Lung (tissue), 11 donors: ENCODE measurements at regions not wholly inside any gene's neighbourhood (a gene's known extent, or its start where the extent isn't known, plus 50 kb on each side); places are given as distances from the start of the nearest gene placed in this dataset.

Experiments used
- ATAC-seq: fragments of 200-7000 bp; cut with Tn5 transposase; one replicate; pipeline ENCODE4 v1.9.1; 2020; ENCODE audit warnings: moderate number of reproducible peaks; ENCODE audit not compliant: insufficient read depth, low FRiP score
- DNase-seq, 3 donors: peaks; one replicate each; pipeline ENCODE4 v3.0.0-alpha.2; 2013 to 2017
- H3K27ac ChIP-seq, 2 donors: one replicate each; pipeline ENCODE4 v1.5.1; 2013; ENCODE audit warnings: mild to moderate bottlenecking in 2 of 2, moderate library complexity in 2 of 2, control low read depth in 1 of 2, inconsistent platforms in 1 of 2, low read depth in 1 of 2, low read length in 1 of 2
- H3K27me3 ChIP-seq, 3 donors: one replicate each; pipeline ENCODE4 v1.5.1; 2013; ENCODE audit warnings: low read length in 2 of 3; ENCODE audit not compliant: control insufficient read depth in 3 of 3, insufficient read depth in 3 of 3
- H3K36me3 ChIP-seq, 4 donors: one replicate each; pipeline ENCODE4 v1.5.1; 2013; ENCODE audit warnings: low read length in 4 of 4, mild to moderate bottlenecking in 1 of 4, moderate library complexity in 1 of 4; ENCODE audit not compliant: control insufficient read depth in 4 of 4, insufficient read depth in 4 of 4
- H3K4me1 ChIP-seq, 5 donors: one replicate each; pipeline ENCODE4 v1.5.1; 2013; ENCODE audit warnings: low read length in 5 of 5, mild to moderate bottlenecking in 2 of 5, moderate library complexity in 1 of 5; ENCODE audit not compliant: control insufficient read depth in 5 of 5, insufficient read depth in 5 of 5
- H3K4me3 ChIP-seq: one replicate; pipeline ENCODE4 v1.5.1; 2013; ENCODE audit warnings: mild to moderate bottlenecking, control low read depth, moderate library complexity
- H3K9ac ChIP-seq, 2 donors: one replicate each; pipeline ENCODE4 v1.5.1; 2013; ENCODE audit warnings: low read length in 2 of 2, control low read depth in 1 of 2; ENCODE audit not compliant: insufficient read depth in 1 of 2
- H3K9me3 ChIP-seq, 4 donors: one replicate each; pipeline ENCODE4 v1.5.1; 2013; ENCODE audit warnings: low read length in 3 of 4, mild to moderate bottlenecking in 1 of 4, moderate library complexity in 1 of 4; ENCODE audit not compliant: control insufficient read depth in 4 of 4, insufficient read depth in 3 of 4
- WGBS, 2 donors: extraction: QIAGEN DNeasy Blood & Tissue Kit; methylation state at CpG; one replicate each; pipeline ENCODE4 v1.1.7; 2013; 5-methylcytosine and 5-hydroxymethylcytosine counted together
- TF ChIP-seq, protein P1 (sequence below): IDR thresholded peaks from 2 replicates; pipeline ENCODE4 v1.5.1; 2012; ENCODE audit warnings: mild to moderate bottlenecking; ENCODE audit errors: control extremely low read depth, extremely low read depth
- donor health status: control.
- donor health status: control.
- donor health status: Bipolar disorder and iron deficiency.
- donor health status: healthy.
- donor health status: DM: yes; HTN: yes; CAD: no.

DNA sequence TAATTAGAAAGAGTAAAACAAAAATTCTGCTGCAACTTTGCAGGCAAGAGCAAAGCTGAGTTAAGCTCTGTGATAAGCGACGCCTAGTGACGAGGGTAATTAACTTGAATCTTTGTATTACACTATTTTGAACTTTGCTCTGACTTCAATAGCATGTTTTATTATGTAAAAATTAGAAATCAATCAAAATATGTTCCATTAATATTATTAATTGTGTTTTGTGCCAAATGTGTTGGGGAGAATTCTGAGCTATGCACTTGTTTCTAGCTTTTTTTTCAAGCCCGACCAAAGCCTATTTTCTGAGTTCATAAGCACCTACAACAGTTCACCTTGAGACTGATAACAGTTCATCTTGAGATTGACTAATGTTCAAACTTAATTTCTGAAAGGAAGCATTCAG lies 90.1 kb upstream of the PDE3A start:
- WGBS, 2 donors = 89 to 97% methylated on average over 4 of the region's 4 CpGs
- TF ChIP-seq, protein P1, sequence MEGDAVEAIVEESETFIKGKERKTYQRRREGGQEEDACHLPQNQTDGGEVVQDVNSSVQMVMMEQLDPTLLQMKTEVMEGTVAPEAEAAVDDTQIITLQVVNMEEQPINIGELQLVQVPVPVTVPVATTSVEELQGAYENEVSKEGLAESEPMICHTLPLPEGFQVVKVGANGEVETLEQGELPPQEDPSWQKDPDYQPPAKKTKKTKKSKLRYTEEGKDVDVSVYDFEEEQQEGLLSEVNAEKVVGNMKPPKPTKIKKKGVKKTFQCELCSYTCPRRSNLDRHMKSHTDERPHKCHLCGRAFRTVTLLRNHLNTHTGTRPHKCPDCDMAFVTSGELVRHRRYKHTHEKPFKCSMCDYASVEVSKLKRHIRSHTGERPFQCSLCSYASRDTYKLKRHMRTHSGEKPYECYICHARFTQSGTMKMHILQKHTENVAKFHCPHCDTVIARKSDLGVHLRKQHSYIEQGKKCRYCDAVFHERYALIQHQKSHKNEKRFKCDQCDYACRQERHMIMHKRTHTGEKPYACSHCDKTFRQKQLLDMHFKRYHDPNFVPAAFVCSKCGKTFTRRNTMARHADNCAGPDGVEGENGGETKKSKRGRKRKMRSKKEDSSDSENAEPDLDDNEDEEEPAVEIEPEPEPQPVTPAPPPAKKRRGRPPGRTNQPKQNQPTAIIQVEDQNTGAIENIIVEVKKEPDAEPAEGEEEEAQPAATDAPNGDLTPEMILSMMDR = no peak
- no peak for ATAC-seq

GRCh38 chr12:20280515-20280914 lies 87.8 kb upstream of the PDE3A start:
- Histone ChIP-seq H3K9me3 (no peaks in the 10 kb centered on the region), H3K4me3 (no peak overlapping the region), H3K9ac (no peak overlapping the region), H3K4me1 (no peaks in the 10 kb centered on the region), H3K36me3 (no peaks in the 10 kb centered on the region), H3K27ac (no peak overlapping the region), H3K27me3 (no peaks in the 10 kb centered on the region)
- 31 to 61% methylated on average over 3 of the region's 3 CpGs for WGBS, 2 donors
- DNase-seq = no peak
- ATAC-seq = no peak
- TF ChIP-seq, protein P1 = no peak

More for the DNA sequence above, 90.1 kb upstream of the PDE3A start:
- Histone ChIP-seq H3K4me1 (peaks cover 0 to 6% (median 0%) of the 10 kb centered on the region in 5 donors), H3K4me3 (no peak overlapping the region), H3K27me3 (no peaks in the 10 kb centered on the region), H3K36me3 (no peaks in the 10 kb centered on the region), H3K27ac (no peak overlapping the region), H3K9me3 (no peaks in the 10 kb centered on the region), H3K9ac (no peak overlapping the region)
- no peak for DNase-seq

GRCh38 chr12:20282401-20282800 lies 85.9 kb upstream of the PDE3A start:
- Histone ChIP-seq H3K36me3 (no peaks in the 10 kb centered on the region), H3K4me3 (no peak overlapping the region), H3K4me1 (no peaks in the 10 kb centered on the region), H3K9ac (no peak overlapping the region), H3K27ac (no peak overlapping the region), H3K9me3 (no peaks in the 10 kb centered on the region), H3K27me3 (no peaks in the 10 kb centered on the region)
- TF ChIP-seq, protein P1 = no peak
- ATAC-seq = no peak
- no peak for DNase-seq

DNA sequence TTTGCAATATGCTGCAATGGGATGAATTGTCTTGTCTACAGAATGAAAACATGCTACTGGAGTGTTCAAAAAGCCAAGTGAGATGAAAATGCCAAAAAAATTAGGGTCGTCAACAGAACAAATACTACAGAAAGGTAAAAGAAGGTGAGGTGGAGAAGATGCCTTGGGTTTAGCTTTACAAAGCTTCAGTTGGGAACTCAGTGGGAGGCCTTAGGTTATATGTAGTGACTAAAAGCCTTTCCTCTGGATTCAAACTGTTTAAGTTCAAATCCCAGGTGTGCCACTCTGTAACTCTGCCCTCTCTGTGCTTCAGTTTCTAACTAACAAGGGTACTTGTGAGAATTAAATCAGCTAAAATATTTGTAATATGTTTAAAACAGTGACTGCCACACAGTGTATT lies 84.9 kb upstream of the PDE3A start:
- Histone ChIP-seq H3K4me3 (no peak overlapping the region), H3K4me1 (no peaks in the 10 kb centered on the region), H3K36me3 (no peaks in the 10 kb centered on the region), H3K27me3 (no peaks in the 10 kb centered on the region), H3K27ac (no peak overlapping the region), H3K9ac (no peak overlapping the region), H3K9me3 (peaks cover 0 to 4% (median 0%) of the 10 kb centered on the region in 4 donors)
- 85 to 90% methylated on average over 1 of the region's 1 CpG for WGBS, 2 donors
- no peak for ATAC-seq
- DNase-seq = no peak
- TF ChIP-seq, protein P1 = no peak
